ENCODE measurements at regions not wholly inside any gene's neighbourhood (a gene's known extent, or its start where the extent isn't known, plus 50 kb on each side); places are given as distances from the start of the nearest gene placed in this dataset.
"Not testable (repeated sequence)": the region's sequence is repeated elsewhere in the genome, so short reads cannot be mapped to it uniquely, and the experiment has no call there.

DNA sequence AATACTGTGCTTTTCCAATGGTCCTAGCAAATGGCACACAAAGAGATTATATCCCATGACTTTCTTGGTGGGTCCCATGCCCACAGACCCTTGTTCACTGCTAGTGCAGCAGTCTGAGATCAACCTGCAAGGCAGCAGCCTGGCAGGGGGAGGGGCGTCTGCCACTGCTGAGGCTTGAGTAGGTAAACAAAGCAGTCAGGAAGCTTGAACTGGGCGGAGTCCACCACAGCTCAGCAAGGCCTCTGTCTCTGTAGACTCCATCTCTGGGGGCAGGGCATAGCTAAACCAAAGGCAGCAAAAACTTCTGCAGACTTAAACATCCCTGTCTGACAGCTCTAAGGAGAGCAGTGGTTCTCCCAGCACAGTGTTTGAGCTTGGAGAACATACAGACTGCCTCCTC is 82.9 kb downstream of the ZNF737 start:
- no peak for DNase-seq (ENCODE audit: low read depth in 2 of 3, low spot score in 2 of 3)

DNA sequence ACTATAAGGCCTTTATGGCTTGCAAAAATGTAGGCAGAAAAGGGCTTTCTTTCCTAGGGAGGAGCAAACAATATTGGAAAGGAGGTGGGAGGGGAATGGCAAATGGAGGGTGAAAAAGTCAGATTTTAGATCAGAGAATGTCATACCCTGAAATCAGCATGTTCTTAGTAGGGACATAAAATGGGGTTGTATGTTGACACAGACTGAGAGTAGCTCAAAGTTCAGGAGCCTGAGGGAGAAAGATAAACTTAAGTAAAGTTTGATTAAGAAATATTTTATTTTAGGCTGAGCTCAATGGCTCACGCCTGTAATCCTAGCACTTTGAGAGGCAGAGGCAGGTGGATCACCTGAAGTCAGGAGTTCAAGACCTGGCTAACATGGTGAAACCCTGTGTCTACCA is 83.8 kb downstream of the ZNF737 start:
- DNase-seq (ENCODE audit: low read depth in 2 of 3, low spot score in 2 of 3) = no peak

DNA sequence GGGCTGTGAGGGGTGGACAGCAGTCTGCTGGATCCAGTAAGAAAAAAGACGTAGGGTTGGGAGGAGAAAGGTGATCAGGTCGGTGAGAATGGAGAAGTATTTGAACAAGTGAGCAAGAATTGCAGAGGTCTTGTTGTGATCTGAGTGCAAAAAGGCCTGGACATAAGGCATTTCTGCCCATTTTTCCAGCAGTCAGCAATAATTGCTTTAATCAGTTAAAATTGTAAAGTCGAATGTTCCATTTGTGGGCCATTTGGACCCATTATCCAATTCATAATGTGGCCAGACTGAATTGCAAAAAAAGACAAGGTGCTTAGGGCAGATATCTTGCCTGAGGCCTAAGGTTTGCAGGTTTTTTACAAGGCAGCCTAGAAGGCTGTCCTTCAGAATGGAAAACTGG is 86.1 kb downstream of the ZNF737 start:
- DNase-seq (ENCODE audit: low read depth in 2 of 3, low spot score in 2 of 3) = no peak

DNA sequence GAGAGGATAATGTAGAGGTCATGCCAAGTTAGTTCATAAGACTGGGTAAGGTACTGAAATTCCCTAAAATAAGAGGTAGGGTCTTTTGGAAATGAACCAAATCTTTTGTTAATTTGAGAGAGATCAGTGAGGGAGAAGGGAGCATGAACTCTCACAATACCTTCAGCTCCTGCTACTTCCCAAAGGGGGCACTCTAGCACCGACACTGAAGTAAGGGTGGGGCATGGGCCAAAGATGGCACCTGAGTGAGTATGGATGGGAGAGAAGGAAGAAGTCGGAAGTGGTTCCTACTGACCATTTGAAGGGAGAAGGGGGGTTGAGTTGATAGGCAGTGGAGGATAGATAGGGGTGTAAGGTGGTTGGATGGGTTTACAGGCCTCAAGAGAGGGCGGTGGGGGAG is 86.6 kb downstream of the ZNF737 start:
- DNase-seq (ENCODE audit: low read depth in 2 of 3, low spot score in 2 of 3) = no peak

DNA sequence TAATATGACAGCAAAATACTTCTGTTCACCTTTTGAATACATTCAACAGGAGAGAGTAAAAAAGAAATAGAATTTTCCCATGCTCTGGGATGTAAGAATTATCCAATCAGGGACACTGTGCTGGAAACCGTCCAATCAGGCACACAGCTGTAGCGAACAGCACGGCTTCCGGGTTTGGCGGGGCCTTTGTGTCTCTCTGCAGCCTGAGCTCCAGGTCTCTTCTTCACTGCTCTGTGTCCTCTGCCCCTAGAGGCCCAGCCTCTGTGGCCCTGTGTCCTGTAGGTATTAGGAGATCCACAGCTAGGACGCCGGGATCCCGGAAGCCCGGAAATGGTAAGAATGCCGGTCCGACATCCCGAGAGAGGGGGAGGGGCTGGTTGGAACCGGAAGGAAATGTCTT is 92.7 kb downstream of the ZNF737 start:
- DNase-seq (ENCODE audit: low read depth in 2 of 3, low spot score in 2 of 3) = no peak

DNA sequence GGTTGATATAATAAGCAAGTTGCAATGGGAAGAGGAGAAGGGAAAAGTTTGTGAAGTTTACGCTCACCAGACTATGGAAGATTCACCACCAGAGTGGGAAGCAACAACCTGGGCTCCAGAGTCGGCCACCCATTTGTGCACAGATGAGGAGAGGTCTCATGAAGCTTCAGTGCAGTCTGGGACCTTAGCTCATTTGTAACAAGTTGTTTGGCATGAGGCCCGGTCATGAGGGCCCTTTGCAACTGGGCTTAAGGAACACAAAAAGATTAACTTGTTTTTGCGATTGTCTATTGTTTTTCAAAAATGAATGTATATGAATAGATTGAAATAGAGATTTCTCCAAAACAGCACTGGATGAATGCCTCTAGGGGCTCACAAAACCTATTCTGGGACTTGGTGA is 94.2 kb downstream of the ZNF737 start:
- no peak for DNase-seq (ENCODE audit: low read depth in 2 of 3, low spot score in 2 of 3)

DNA sequence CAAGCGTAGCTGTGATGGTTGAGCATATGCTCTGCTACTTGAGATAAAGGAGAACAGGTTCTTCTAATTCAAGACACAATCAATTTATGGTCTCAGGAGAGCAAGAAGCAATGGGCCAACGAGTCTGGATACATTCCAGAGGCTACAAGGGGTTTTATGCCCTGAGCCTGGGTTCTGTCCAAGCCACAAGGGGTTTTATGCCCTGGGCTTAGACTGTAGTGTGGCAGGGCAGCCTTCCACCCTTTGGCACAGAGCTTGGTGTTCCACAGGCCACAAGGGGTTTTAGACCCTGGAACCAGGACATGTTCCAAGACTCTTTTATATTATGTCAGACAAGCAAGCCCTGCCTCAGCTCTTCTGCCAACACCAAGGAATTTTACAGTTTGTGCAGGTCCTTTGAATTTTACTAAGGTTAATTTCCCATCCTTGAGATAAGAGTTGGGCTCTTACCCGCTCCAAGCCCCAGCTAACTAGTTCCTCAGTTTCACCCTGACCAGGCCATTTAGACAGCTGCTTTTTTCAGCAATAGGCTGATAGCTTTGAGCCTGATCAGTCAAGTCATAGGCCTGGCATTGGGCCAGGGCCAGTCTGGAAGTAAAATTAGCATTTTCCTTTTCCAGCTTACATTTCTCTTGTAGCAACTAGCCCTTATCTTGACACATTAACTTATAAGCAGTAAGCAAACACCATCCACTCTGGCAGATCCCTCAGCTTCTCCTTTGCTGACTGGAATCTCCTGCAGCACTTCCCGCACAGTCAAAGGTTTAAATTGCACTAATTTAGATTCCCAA is 95.0 kb downstream of the ZNF737 start:
- DNase-seq (ENCODE audit: low read depth in 2 of 3, low spot score in 2 of 3) = no peak

DNA sequence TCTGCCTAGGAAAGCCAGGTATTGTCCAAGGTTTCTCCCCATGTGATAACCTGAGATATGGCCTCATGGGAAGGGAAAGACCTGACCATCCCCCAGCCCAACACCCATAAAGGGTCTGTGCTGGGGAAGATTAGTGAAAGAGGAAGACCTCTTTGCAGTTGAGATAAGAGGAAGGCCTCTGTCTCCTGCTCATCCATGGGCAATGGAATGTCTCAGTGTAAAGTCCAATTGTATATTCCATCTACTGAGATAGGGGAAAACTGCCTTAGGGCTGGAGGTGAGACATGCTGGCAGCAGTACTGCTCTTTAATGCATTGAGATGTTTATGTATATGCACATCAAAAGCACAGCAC is 99.0 kb downstream of the ZNF737 start:
- not testable (repeated sequence) for DNase-seq (ENCODE audit: low read depth in 2 of 3, low spot score in 2 of 3)

DNA sequence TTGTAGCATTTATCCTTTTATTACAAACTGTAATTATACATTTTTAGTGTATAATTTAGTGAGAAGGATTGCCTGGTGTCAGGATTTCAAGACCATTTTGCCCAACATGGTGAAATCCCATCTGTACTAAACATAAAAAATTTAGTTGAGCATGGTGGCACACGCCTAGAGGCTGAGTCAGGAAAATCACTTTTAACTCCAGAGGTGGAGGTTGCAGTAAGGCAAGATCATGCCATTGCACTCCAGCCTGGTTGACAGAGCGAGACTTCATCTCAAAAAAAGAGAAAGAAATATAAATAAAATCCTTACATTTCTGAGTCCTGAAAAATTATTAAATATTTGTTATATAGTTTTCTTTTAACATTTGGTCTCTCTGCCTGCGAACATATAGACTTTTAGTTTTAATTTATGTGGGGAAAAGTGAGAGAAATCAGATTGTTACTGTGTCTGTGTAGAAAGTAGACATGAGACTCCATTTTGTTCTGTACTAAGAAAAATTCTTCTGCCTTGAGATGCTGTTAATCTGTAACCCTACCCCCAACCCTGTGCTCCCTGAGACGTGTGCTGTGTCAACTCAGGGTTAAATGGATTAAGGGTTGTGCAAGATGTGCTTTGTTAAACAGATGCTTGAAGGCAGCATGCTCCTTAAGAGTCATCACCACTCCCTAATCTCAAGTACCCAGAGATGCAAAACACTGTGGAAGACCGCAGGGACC is 99.5 kb downstream of the ZNF737 start:
- DNase-seq (ENCODE audit: low read depth in 2 of 3, low spot score in 2 of 3) = not testable (repeated sequence)

DNA sequence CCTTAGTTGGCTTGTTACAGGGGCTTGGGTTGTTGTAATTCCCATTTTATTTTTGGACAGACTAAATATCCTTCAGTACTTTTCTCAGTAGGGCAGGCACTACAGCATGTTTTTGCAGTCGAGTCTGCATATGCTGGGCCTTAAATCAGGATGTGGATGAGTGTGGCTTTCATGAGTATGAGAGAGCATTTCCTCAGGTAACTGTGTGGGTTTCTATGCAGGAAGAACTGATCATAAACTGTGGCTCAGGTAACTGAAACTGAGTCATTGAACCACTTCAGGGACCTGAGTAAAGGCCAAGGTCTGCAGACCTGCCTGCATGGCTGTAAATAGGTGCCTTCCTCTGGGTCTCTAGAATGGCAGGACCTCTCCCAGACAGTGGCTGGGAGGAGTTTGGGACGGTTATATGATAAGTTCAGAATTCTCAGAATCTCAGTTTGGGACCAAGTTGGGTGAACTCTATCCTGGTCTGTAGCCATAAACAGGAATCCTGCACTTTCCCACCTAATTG is 112.1 kb downstream of the ZNF737 start:
- no peak for DNase-seq (ENCODE audit: low read depth in 2 of 3, low spot score in 2 of 3)

DNA sequence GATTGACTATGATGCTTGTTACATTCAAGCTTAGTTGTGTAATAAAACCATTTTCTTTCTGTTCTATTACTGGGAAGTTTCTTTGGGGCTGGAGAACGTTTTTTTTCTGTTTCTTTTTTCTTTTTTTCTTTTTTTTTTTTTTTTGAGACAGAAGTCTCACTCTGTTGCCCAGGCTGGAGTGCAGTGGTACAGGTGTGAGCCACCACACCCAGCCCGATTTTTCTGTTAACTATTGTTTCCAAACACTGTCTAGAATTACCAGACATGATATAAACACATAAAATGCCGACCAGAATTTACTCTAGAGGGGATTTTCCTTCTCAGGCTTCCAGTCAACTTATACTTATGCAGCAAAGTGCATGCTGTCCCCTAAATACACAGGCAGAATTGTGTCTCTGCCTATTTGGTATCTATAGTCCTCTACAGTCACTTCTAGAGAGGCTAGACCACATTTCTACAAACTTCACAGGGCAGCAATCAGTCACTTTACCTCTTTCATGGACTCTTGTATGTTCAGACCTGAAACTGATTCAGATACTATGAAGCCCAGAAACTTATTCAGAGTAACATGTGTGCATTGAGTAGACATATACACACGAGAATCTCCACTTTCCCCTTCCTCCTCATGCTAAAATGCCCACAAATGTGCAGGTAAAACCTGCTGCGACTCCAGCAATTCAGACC is 121.2 kb downstream of the ZNF737 start:
- no peak for DNase-seq (ENCODE audit: low read depth in 2 of 3, low spot score in 2 of 3)

DNA sequence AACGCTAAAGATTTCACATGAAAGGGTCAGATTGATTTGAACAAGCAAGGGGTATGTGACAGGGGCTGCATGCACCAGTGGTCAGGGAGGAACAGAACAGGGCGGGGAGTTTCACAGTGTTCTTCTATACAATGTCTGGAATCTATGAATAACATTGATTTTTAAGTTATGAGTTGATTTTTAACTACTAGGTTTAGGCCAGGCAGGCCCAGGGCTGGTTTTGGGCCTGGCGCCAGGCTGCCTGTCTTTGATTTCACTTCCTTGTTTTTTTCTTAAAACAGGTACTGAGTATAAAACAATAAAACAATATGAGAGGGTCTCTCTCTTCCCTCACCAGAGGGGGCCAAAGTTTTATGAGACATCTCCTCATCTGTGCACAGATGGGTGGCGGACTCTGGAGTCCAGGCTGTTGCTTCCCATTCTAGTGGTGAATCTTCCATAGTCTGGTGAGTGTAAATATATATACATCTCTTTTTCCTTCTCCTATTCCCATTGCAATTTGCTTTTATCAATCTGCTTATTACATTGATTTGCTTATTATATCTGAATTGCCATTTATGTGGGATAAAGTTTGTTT is 133.2 kb downstream of the ZNF737 start:
- DNase-seq (ENCODE audit: low read depth in 2 of 3, low spot score in 2 of 3) = not testable (repeated sequence)

DNA sequence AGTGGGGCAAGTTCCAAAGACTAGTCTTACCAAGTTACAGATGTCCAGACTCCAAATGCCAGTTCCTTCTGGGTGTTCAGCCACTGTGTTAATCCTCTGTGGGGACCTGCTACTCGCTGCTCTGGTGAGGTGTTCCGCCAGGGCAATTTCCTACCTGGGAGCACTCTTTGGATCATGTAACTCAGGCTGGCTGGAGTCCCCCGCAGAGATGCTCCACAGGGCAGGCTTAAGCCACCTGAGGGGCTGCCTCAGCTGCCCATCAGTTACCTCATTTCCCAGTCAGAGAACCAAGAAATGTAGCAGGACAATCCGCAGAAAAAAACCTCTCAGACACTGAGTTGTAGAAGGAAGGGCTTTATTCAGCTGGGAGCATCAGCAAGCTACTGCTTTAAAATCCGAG is 133.8 kb downstream of the ZNF737 start:
- no peak for DNase-seq (ENCODE audit: low read depth in 2 of 3, low spot score in 2 of 3)

DNA sequence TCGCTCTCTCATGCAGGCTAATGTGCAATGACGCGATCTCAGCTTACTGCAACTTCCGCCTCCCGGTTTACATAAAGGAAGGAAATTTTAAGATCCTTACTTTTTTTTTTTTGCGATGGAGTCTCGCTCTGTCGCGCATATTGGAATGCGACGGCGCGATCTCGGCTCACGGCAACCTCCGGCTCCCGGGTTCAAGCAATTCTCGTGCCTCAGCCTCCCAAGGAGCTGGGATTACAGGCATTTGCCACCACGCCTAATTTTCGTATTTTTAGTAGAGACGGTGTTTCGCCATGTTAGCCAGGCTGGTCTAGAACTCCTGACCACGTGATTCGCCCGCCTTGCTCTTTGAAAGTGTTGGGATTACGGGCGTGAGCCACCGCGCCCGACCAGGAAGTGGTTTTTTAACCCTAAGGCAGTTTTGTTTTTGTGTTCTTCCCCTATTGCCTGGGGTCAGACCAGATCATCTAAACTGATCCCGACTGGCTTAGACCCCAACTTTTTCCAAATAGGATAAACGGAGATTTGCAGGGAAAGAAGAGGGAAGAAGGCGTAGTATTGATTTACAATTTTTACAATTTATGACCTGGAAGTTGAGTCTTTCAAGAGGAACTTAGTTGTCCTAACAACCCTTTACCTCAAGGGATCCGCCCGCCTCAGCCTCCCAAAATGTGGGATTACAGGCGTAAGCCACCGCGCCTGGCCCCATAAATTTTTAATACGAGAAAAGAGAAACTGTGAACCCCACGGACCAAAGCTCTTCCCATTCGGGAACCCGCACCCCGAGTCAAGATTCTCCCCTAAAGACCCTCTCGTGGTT is 142.0 kb downstream of the ZNF737 start:
- DNase-seq (ENCODE audit: low read depth in 2 of 3, low spot score in 2 of 3) = peak; percentile 3 to 10 (median 3)

DNA sequence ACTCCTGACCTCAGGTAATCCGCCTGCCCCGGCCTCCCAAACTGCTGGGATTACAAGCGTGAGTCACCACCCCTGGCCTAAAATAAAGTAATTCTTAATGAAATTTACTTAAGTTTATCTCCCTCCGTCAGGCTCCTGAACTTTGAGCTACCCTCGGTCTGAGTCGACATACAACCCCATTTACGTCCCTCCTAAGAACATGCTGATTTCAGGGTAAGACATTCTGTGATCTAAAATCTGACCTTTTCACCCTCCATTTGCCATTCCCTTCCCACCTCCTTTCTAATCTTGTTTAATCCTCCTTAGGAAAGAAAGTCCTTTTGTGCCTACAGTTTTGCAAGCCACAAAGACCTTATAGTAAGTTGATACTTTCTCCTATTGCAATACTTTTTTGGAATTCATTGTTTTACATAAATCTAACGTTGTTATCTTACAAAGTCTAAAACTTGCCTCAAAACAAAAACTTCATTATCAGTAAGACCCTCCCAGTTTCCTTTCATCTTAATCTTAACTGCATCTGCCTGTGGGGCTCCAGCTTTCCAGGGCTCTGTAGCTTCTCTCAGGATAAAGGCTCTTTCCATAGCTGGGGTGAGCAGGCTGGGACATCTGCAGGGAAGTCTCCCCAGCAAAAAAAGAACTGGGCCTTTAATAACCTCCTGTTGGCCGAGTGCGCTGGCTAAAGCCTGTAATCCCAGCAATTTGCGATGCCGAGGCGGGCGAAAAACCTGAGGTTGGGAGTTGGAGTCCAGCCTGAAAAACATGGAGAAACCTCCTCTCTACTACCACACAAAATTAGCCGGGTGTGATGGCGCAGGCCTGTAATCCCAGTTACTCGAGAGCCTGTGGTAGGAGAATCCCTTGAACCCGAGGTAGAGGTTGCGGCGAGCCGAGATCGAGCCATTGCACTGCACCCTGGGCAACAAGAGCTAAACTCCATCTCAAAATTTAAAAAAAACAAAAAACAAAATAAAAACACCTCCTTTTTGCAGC is 143.1 kb downstream of the ZNF737 start:
- DNase-seq (ENCODE audit: low read depth in 2 of 3, low spot score in 2 of 3) = no peak

DNA sequence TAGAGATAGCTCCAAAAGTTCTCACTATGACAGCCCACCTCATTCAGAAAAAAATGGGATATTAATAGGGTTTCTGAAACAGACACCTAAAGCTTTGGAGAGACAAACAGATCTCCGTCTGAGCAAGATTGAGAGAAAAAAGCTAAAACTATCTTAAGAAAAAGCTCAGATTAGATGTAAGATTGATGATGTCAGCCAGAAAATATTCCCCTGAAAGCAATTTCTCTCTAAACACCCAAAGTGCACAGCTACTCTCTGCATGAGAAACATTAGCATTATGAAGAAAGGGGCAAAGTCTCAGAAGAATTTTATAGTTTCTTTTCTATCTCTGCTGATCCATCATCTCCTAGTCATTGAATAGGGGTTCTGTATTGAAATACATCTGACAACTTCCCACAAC is 148.9 kb downstream of the ZNF737 start:
- DNase-seq (ENCODE audit: low read depth in 2 of 3, low spot score in 2 of 3) = no peak

DNA sequence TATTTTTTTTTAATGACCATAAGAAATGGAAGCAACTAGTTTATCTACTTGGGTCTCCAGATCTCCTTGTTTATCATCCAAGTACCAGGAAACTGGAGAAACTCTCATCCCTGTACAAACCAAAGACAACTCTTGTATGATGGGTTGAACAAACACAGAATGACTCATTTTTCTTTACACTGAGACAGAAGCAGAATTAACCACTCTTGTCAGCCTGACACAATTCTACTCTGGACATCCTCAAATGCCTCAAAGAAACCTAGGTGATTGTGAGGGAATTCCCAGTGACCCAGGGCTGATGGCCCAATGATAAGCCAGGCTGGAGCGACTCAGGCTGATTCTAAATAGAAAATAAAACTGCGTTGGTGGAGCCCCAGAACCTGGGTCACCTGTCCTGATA is 151.5 kb downstream of the ZNF737 start:
- no peak for DNase-seq (ENCODE audit: low read depth in 2 of 3, low spot score in 2 of 3)

DNA sequence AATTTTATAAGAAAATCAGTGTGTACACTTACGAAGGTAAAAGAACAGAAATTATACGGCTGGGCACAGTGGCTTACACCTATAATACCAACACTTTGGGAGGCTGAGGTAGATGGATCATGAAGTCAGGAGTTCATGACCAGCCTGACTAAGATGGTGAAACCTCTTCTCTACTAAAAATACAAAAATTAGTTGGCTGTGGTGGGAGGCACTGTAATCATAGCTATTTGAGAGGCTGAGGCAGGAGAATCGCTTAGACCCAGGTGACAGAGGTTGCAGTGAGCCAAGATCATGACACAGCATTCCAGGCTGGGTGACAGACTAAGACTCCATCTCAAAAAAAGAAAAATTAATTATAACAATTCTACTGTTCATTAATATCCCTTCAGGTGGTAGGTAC is 151.9 kb downstream of the ZNF737 start:
- DNase-seq (ENCODE audit: low read depth in 2 of 3, low spot score in 2 of 3) = no peak

DNA sequence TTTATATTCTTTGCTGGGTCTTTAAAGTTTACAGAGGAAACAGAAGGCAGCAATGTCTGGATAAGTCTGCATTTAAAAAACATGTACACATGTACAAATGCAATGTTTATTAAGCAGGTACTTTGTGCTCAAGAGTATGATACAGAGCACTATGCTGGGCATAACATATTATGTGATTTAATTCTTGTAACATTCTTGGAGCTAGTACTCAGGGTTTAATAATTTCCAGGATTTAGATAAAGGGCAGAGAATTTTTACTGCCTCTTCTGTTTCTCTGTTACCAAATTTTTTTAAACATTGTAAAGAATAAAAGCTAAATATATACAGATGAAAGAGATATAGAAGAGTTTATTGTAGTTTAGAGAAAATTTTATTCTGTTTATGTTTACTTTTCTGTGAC is 152.7 kb downstream of the ZNF737 start:
- DNase-seq (ENCODE audit: low read depth in 2 of 3, low spot score in 2 of 3) = no peak

DNA sequence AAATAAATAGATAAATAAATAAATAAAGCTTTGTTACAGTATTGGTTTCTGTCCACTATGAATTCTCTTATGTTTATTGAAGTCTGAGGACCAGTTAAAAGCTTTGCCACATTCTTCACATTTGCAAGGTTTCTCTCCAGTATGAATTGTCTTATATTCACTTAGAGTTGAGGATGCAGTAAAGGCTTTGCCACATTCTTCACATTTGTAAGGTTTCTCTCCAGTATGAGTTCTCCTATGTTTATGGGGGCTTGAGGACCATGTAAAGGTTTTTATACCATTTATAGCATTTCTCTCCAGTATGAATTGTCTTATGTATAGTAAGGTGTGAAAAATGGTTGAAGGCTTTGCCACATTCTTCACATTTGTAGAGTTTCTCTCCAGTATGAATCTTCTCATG is 168.3 kb downstream of the ZNF737 start:
- no peak for DNase-seq (ENCODE audit: low read depth in 2 of 3, low spot score in 2 of 3)

Data from activated CD8-positive, alpha-beta memory T cell treated with anti-CD3 and anti-CD28 coated beads for 48 hours (primary cell).